LNCaP clone FGC (cell line): ENCODE measurements at regions not wholly inside any gene's neighbourhood (a gene's known extent, or its start where the extent isn't known, plus 50 kb on each side); places are given as distances from the start of the nearest gene placed in this dataset.

Source experiments
- DNase-seq: peaks from one replicate; pipeline ENCODE4 v3.0.0-alpha.2; 2011; ENCODE audit warnings: low read depth
- H3K4me3 ChIP-seq: 2 replicates; pipeline ENCODE4 v1.5.1; 2011; ENCODE audit warnings: mild to moderate bottlenecking, low read depth, low read length, control low read depth
- TF ChIP-seq, protein P1 (sequence below): IDR thresholded peaks from 2 replicates; pipeline ENCODE4 v1.5.1; 2012; ENCODE audit warnings: mild to moderate bottlenecking; ENCODE audit not compliant: control insufficient read depth, insufficient read depth; ENCODE audit errors: extremely low read depth

DNA sequence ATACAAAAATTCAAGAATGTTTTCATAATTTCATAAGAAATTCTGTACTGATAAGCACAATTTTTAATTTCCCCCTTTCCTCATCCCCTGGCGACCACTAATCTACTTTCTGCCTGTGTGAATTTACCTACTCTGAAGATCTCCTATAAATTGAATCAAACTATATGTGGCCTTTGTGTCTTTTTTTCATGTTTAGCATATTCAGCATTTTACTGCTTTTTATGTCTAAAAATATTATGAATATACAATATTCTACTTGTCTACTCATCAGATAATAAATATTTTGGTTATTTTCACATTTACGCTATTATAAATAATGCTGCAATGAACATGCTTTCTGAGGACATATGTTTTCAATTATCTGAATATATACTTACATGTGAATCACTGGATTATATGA is 144.8 kb downstream of the CYLC2 start:
- H3K4me3 ChIP-seq, result no peak overlapping the region
- TF ChIP-seq, protein P1, sequence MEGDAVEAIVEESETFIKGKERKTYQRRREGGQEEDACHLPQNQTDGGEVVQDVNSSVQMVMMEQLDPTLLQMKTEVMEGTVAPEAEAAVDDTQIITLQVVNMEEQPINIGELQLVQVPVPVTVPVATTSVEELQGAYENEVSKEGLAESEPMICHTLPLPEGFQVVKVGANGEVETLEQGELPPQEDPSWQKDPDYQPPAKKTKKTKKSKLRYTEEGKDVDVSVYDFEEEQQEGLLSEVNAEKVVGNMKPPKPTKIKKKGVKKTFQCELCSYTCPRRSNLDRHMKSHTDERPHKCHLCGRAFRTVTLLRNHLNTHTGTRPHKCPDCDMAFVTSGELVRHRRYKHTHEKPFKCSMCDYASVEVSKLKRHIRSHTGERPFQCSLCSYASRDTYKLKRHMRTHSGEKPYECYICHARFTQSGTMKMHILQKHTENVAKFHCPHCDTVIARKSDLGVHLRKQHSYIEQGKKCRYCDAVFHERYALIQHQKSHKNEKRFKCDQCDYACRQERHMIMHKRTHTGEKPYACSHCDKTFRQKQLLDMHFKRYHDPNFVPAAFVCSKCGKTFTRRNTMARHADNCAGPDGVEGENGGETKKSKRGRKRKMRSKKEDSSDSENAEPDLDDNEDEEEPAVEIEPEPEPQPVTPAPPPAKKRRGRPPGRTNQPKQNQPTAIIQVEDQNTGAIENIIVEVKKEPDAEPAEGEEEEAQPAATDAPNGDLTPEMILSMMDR, result no peak
- no peak for DNase-seq

DNA sequence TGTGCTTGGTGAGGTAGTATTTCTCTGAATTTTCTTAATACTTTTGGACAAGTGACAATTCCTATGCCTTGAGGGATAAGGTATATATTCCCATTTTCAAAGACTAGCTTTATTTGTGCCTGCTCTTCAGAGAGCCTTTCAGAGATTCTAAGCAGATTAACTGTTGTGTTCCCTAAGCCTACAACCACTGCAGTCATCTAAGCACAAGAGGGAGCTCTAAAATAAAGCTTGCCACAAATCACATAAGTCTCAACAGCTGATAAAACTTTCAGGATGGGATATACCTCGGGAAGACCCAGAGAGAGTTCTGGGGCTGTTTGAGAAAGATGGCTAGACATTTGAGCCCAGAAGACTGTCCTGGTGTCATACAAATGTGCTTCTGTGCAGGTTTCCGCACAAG is 157.3 kb downstream of the CYLC2 start:
- TF ChIP-seq, protein P1, result peak; percentile 54
- DNase-seq, result no peak
- H3K4me3 ChIP-seq, result no peak overlapping the region

DNA sequence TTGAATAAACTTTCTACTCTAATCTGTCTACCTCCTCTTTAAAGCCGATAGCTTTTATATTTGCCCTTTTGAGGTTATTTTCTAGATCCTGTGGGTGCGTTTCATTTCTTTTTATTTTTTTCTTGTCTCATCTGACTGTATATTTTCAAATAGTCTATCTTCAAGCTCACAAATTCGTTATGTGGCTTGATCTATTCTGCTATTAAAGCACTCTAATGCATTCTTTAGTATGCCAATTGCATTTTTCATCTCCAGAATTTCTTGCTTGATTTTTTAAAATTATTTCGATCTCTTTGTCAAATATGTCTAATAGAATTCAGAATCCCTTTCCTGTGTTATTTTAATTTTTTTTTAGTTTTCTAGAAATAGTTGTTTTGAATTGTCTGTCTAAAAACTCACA is 172.4 kb downstream of the CYLC2 start:
- H3K4me3 ChIP-seq, result no peak overlapping the region
- DNase-seq, result no peak
- TF ChIP-seq, protein P1, result no peak

DNA sequence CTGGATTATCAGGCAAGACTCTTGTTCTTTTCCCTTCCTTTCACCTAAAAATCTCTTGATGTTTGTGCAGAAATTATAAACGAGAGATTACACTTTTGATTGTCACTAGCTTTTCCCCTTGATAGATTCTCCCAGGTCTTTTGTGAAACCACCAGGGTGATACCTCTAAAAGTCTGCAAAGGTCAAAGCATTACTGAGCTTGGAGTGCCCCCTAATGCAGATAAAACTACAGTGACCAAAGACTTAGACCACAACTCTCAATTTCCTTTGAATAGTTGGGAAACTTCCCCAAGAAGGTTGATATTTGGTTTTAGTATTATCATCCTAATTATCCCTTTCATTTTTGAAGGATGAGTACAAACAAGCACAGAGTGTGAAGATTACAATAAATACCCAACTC is 173.1 kb downstream of the CYLC2 start:
- TF ChIP-seq, protein P1, result no peak
- H3K4me3 ChIP-seq, result no peak overlapping the region
- DNase-seq, result no peak

DNA sequence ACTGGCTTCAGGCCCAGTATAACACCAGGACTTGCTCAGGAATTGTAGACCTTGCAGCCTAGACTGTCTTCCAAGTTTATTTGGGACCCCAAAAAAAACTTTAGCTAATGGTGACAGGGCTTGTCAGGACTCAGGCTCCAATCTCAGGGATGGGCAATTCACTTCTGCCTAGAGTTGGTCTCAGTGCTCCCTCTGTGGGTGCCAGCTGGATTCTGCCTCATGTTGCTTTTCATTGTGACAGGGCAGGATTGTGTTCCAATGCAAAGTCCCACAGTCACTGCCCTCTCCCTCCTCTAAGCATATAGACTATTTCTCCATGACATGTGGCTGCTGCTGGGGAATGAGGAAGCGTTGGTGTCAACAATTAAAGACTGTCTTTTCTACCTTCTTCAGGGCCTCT is 174.7 kb downstream of the CYLC2 start:
- DNase-seq, result no peak
- no peak overlapping the region for H3K4me3 ChIP-seq

DNA sequence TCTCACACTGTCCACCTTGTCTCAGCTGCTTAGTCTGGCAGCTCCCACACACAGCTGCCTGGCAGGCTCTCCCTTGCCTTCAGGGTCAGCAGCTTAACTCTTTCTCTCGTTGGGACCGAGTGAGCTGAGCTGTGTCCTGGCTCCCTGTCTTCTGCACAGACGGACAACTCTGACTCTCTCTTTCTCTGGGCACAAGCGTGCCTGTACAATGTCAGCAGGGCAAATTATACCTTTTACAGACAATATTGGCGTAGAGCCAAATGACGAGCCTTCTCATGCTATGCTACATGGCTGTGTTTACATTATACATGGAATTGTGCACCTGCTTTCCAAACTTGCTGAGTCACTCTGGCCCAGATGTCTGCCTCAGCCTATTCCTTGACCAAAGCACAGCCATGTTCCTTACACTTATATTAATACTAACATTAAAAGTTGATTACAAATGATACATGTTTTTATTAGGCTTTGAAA is 188.6 kb downstream of the CYLC2 start:
- H3K4me3 ChIP-seq, result no peak overlapping the region
- DNase-seq, result no peak
- TF ChIP-seq, protein P1, result no peak

More for the DNA sequence above, 174.7 kb downstream of the CYLC2 start:
- TF ChIP-seq, protein P1, result no peak

DNA sequence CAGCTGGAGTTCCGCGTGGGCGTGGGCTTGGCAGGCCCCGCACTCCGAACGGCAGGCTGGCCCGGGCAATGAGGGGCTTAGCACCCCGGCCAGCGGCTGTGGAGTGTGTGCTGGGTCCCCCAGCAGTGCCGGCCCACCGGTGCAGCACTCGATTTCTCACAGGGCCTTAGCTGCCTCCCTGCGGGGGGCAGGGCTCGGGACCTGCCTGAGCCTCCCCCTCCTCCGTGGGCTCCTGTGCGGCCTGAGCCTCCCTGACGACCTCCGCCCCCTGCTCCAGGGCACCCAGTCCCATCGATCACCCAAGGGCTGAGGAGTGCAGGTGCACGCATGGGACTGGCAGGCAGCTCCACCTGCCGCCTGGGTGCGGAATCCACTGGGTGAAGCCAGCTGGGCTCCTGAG is 191.8 kb downstream of the CYLC2 start:
- TF ChIP-seq, protein P1, result no peak
- DNase-seq, result no peak
- H3K4me3 ChIP-seq, result no peak overlapping the region
